Left lung (tissue), 4 donors: ENCODE measurements at regions not wholly inside any gene's neighbourhood (a gene's known extent, or its start where the extent isn't known, plus 50 kb on each side); places are given as distances from the start of the nearest gene placed in this dataset.

ENCODE experiments used
- ATAC-seq: fragments of 200-7000 bp; cut with Tn5 transposase; one replicate; pipeline ENCODE4 v1.9.1; 2020; ENCODE audit warnings: moderate library complexity
- DNase-seq, 4 donors: peaks; one replicate each; pipeline ENCODE4 v3.0.0-alpha.2; 2013 to 2020
- H3K27ac ChIP-seq, 2 donors: fragments of 200-600 bp; sonication (generic) in 1 of 2; one replicate each; pipeline versions ENCODE4 v1.5.0 to v1.8.0; 2020 to 2021
- H3K27me3 ChIP-seq, 2 donors: fragments of 200-600 bp; sonication (generic) in 1 of 2; one replicate each; pipeline versions ENCODE4 v1.5.0 to v1.8.0; 2020 to 2021
- H3K36me3 ChIP-seq, 2 donors: fragments of 200-600 bp; sonication (generic) in 1 of 2; one replicate each; pipeline versions ENCODE4 v1.5.0 to v1.8.0; 2020 to 2021
- H3K4me1 ChIP-seq, 2 donors: fragments of 200-600 bp; one replicate each; pipeline ENCODE4 v1.8.0; 2021
- H3K4me3 ChIP-seq, 2 donors: fragments of 200-600 bp; sonication (generic) in 1 of 2; one replicate each; pipeline versions ENCODE4 v1.5.0 to v1.8.0; 2020 to 2021; ENCODE audit warnings: mild to moderate bottlenecking in 1 of 2
- H3K9me3 ChIP-seq, 2 donors: fragments of 200-600 bp; sonication (generic) in 1 of 2; one replicate each; pipeline versions ENCODE4 v1.5.0 to v1.8.0; 2020 to 2021
- intact Hi-C, 2 donors: fragments of 100-400 bp; cut with DNase I; formaldehyde crosslinking; loops; one replicate each; pipeline versions ENCODE4 v1.11.2 to v1.14.2; 2022
- TF ChIP-seq, protein P1 (sequence below), 2 donors: fragments of 200-600 bp; sonication (generic) in 1 of 2; IDR thresholded peaks; one replicate each; pipeline versions ENCODE4 v1.5.0 to v1.8.0; 2021; ENCODE audit warnings: antibody characterized with exemption in 2 of 2
- donor health status: DM: no; HTN: yes; CAD: no.
- donor health status: DM: no; HTN: no; CAD: no.

GRCh38 chr7:131774419-131775220 is 218.2 kb upstream of the PODXL start:
- intact Hi-C loops = no loop called here
- Histone ChIP-seq H3K27ac (no peak overlapping the region), H3K4me3 (no peak overlapping the region), H3K27me3 (no peaks in the 10 kb centered on the region), H3K9me3 (no peaks in the 10 kb centered on the region), H3K36me3 (no peaks in the 10 kb centered on the region), H3K4me1 (no peaks in the 10 kb centered on the region)
- ATAC-seq = no peak
- no peak for DNase-seq
- TF ChIP-seq, protein P1, sequence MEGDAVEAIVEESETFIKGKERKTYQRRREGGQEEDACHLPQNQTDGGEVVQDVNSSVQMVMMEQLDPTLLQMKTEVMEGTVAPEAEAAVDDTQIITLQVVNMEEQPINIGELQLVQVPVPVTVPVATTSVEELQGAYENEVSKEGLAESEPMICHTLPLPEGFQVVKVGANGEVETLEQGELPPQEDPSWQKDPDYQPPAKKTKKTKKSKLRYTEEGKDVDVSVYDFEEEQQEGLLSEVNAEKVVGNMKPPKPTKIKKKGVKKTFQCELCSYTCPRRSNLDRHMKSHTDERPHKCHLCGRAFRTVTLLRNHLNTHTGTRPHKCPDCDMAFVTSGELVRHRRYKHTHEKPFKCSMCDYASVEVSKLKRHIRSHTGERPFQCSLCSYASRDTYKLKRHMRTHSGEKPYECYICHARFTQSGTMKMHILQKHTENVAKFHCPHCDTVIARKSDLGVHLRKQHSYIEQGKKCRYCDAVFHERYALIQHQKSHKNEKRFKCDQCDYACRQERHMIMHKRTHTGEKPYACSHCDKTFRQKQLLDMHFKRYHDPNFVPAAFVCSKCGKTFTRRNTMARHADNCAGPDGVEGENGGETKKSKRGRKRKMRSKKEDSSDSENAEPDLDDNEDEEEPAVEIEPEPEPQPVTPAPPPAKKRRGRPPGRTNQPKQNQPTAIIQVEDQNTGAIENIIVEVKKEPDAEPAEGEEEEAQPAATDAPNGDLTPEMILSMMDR (IDR thresholded peaks at IDR 0.05) = no peak

- TF ChIP-seq, protein P1 (IDR thresholded peaks at IDR 0.05) = no peak
- H3K4me1 ChIP-seq = no peaks in the 10 kb centered on the region
- no peak overlapping the region for H3K27ac ChIP-seq
- no peaks in the 10 kb centered on the region for H3K36me3 ChIP-seq
- DNase-seq (no peak), ATAC-seq (no peak)
- no peaks in the 10 kb centered on the region for H3K27me3 ChIP-seq
- intact Hi-C loops = no loop called here
- no peaks in the 10 kb centered on the region for H3K9me3 ChIP-seq
- H3K4me3 ChIP-seq = no peak overlapping the region
Observed at GRCh38 chr7:131773413-131773812, 217.0 kb upstream of the PODXL start.

DNA sequence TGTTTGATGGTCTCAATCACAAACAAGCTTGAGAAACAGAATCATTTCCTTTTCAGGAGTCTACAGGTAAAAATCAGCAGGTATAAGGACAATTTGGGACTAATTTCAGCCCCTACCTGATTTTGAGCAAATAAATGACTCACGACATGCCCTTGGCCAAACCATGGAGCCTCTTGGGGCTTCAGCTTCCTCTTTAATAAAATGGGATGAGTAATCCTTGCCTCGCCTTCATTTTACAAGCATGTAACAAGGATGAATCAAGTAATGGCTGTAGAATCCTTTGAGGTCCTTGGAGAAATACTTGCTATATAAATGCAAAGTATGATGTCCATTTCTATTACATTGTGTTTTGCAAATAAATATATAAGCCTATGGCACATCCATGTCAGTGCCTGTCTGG is 212.8 kb upstream of the PODXL start:
- Histone ChIP-seq H3K27me3 (no peaks in the 10 kb centered on the region), H3K36me3 (no peaks in the 10 kb centered on the region), H3K9me3 (no peaks in the 10 kb centered on the region), H3K4me1 (no peaks in the 10 kb centered on the region), H3K4me3 (no peak overlapping the region), H3K27ac (no peak overlapping the region)
- intact Hi-C loops = no loop called here
- TF ChIP-seq, protein P1 (IDR thresholded peaks at IDR 0.05) = no peak
- no peak for DNase-seq
- no peak for ATAC-seq

GRCh38 chr7:131767591-131767990 is 211.2 kb upstream of the PODXL start:
- H3K36me3 ChIP-seq = no peaks in the 10 kb centered on the region
- H3K4me3 ChIP-seq = no peak overlapping the region
- H3K27ac ChIP-seq = no peak overlapping the region
- H3K4me1 ChIP-seq = no peaks in the 10 kb centered on the region
- DNase-seq = no peak
- no peaks in the 10 kb centered on the region for H3K9me3 ChIP-seq
- TF ChIP-seq, protein P1 (IDR thresholded peaks at IDR 0.05) = no peak
- intact Hi-C loops = no loop called here
- ATAC-seq = no peak
- peaks cover 0 to 5% of the 10 kb centered on the region in 2 donors for H3K27me3 ChIP-seq

DNA sequence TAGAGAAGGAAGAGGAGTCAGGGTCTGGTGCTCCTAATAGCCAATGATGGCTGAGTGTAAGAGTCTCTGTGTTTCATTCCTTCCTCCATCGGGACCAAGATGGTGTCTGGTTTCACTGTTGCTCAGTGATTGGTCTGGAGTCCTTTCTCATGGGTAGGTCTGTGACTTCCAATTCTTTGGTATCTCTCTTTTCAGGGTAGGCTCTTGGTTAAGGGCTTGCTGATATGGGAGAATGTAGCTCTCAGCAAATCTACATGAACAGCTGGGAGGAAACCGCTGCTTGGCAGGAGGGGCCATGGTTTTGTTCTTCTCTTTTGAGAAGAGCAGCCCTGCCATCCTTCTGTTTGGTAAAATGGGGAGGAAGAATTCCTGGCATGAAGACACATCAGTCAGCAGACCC is 209.1 kb upstream of the PODXL start:
- TF ChIP-seq, protein P1 (IDR thresholded peaks at IDR 0.05) = no peak
- Histone ChIP-seq H3K9me3 (no peaks in the 10 kb centered on the region), H3K4me3 (no peak overlapping the region), H3K36me3 (no peaks in the 10 kb centered on the region), H3K4me1 (no peaks in the 10 kb centered on the region), H3K27me3 (peaks cover 0 to 18% of the 10 kb centered on the region in 2 donors), H3K27ac (no peak overlapping the region)
- ATAC-seq (no peak), DNase-seq (no peak)
- intact Hi-C loops = no loop called here
